ENCODE measurements at regions not wholly inside any gene's neighbourhood (a gene's known extent, or its start where the extent isn't known, plus 50 kb on each side); places are given as distances from the start of the nearest gene placed in this dataset.

DNA sequence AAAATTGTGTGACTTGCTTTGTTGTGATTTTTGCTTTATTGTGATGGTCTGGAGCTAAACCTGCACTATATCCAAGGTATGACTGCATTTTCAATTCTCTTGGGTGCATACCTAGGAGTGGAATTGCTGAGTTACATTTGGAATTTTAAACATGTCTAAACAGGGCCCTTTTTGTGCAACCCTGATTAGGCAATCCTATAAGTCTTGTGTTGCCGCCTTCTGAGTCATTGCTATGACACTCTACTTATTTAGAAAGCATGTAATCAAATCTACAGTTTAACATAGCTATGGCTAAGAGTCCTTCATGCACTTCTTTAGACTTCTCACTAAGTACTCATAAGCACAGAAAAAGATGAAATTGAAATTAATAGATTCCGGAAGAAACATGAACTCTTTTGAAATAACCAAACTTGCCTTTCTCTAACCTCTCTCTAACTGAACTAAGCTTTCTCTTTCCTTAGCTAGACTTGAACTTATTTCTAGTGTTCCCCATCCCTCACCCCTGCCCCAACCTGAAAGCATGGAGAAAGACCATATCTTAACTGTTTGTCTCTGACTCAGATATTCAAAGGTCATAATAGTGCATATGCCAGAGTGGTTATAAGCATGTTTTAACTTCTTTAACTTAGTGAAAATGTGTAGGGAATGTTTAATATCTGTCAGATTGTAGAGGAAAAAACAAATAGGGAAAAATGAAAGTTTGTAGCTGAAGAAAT, 203.0 kb downstream of the SNAPC1 start:
- H3K56ac ChIP-seq (ENCODE audit: insufficient read length, low read depth, low read length): no peak overlapping the region
- no peaks in the 10 kb centered on the region for H3K27me3 ChIP-seq (ENCODE audit: insufficient read depth, low read length)
- no peak for TF ChIP-seq CTCF (conservative IDR thresholded peaks at IDR 0.05)
- H3K27ac ChIP-seq (ENCODE audit: insufficient read length, low read depth, low read length): no peak overlapping the region
- no peak overlapping the region for H3T11ph ChIP-seq (ENCODE audit: low read length)
- no peak overlapping the region for H4K5ac ChIP-seq (ENCODE audit: insufficient read length, low read depth, low read length)
- Mint-ChIP-seq H3K9me3 (peaks cover 3 to 5% of the 10 kb centered on the region in 2 experiments; a peak in 2 of 5 replicates), H3K4me1 (peaks cover 13 to 14% of the 10 kb centered on the region in 2 experiments), H3K4me3 (no peak overlapping the region), H3K27ac (no peak overlapping the region), H3K27me3 (ENCODE audit: low read depth) (no peaks in the 10 kb centered on the region), H3K36me3 (ENCODE audit: insufficient read depth in 1 of 3, low read depth in 3 of 3) (no peaks in the 10 kb centered on the region; a peak in 1 of 7 replicates)
- H3K14ac ChIP-seq (ENCODE audit: insufficient read depth, low read length): no peak overlapping the region
- no peak overlapping the region for H3K4ac ChIP-seq (ENCODE audit: low read depth, low read length)
- no peak overlapping the region for H3K4me2 ChIP-seq (ENCODE audit: insufficient read depth, insufficient read length, low read length)
- no peak overlapping the region for H2BK15ac ChIP-seq (ENCODE audit: low read depth, low read length)
- no peak overlapping the region for H3K23ac ChIP-seq (ENCODE audit: insufficient read length, low read depth, low read length)
- H3K9me3 ChIP-seq (ENCODE audit: control insufficient read depth, low read depth, low read length): no peaks in the 10 kb centered on the region
- H3K79me1 ChIP-seq (ENCODE audit: insufficient read depth, low read depth, low read length, poor library complexity, severe bottlenecking): no peaks in the 10 kb centered on the region
- no CpG with 5 or more reads among the region's 2 CpGs for WGBS (ENCODE audit: extremely low coverage, insufficient read length, low lambda C conversion rate)
- no peaks in the 10 kb centered on the region for H3K23me2 ChIP-seq (ENCODE audit: insufficient read length, low read depth, low read length, poor library complexity, severe bottlenecking)
- no peak overlapping the region for H2AFZ ChIP-seq (ENCODE audit: low read length)
- no peak overlapping the region for H3K9ac ChIP-seq (ENCODE audit: extremely low read depth, insufficient read length, low read length)
- H4K20me1 ChIP-seq (ENCODE audit: control insufficient read depth, insufficient read depth, insufficient read length): no peaks in the 10 kb centered on the region
- no peaks in the 10 kb centered on the region for H3K79me2 ChIP-seq (ENCODE audit: insufficient read depth, low read length)
- H2BK12ac ChIP-seq (ENCODE audit: insufficient read length, low read depth, low read length): no peak overlapping the region
- no peak overlapping the region for H2AK5ac ChIP-seq (ENCODE audit: insufficient read length, low read length)
- H2BK5ac ChIP-seq (ENCODE audit: insufficient read length, low read length): no peak overlapping the region
- H3K18ac ChIP-seq (ENCODE audit: insufficient read length, low read depth, low read length): no peak overlapping the region
- peaks cover 2% of the 10 kb centered on the region; the same call in 1 of the 2 replicates for H3K4me1 ChIP-seq (ENCODE audit: insufficient read depth, low read length)
- no peak overlapping the region for H4K91ac ChIP-seq (ENCODE audit: insufficient read length, low read depth, low read length)
- H2BK120ac ChIP-seq (ENCODE audit: low read depth, low read length, poor library complexity, severe bottlenecking): no peak overlapping the region
- no peak overlapping the region for H2BK20ac ChIP-seq (ENCODE audit: low read depth, low read length, poor library complexity, severe bottlenecking)
- H4K8ac ChIP-seq (replicated peaks; ENCODE audit: insufficient read length, low read depth, low read length): no peak overlapping the region
- no peak for DNase-seq

Measured in H9 (cell line).